MM.1S (cell line): ENCODE measurements at regions not wholly inside any gene's neighbourhood (a gene's known extent, or its start where the extent isn't known, plus 50 kb on each side); places are given as distances from the start of the nearest gene placed in this dataset.

Source experiments
- DNase-seq: peaks from one replicate; pipeline ENCODE4 v3.0.0-alpha.2; 2015
- H2AFZ ChIP-seq: fragments of 300-600 bp; sonication (generic); 2 replicates; pipeline ENCODE4 v1.6.0; 2016; ENCODE audit warnings: antibody characterized with exemption, low read length
- H3F3A ChIP-seq: fragments of 300-600 bp; sonication (generic); 2 replicates; pipeline ENCODE4 v1.6.1; 2016; ENCODE audit warnings: mild to moderate bottlenecking, antibody characterized with exemption, low read length, moderate library complexity, mixed read lengths; ENCODE audit not compliant: insufficient read depth
- H3K27ac ChIP-seq: fragments of 300-600 bp; sonication (generic); 2 replicates; pipeline ENCODE4 v1.5.1; 2016; ENCODE audit warnings: mild to moderate bottlenecking, low read length
- H3K27me3 ChIP-seq: fragments of 300-600 bp; sonication (generic); replicated peaks from 2 replicates; pipeline ENCODE4 v1.6.0; 2016; ENCODE audit warnings: low read length; ENCODE audit not compliant: insufficient read depth
- H3K36me3 ChIP-seq: fragments of 300-600 bp; sonication (generic); replicated peaks from 2 replicates; pipeline ENCODE4 v1.6.1; 2016; ENCODE audit warnings: mild to moderate bottlenecking, low read length, mixed read lengths; ENCODE audit not compliant: insufficient read depth
- H3K4me1 ChIP-seq: fragments of 300-600 bp; sonication (generic); 2 replicates; pipeline ENCODE4 v1.6.1; 2016; ENCODE audit warnings: low read length, mixed read lengths
- H3K4me2 ChIP-seq: fragments of 300-600 bp; sonication (generic); 2 replicates; pipeline ENCODE4 v1.6.0; 2016; ENCODE audit warnings: low read depth, low read length
- H3K4me3 ChIP-seq: fragments of 300-600 bp; sonication (generic); 2 replicates; pipeline ENCODE4 v1.5.1; 2016; ENCODE audit warnings: low read length, mixed read lengths
- H3K79me2 ChIP-seq: fragments of 300-600 bp; sonication (generic); 2 replicates; pipeline ENCODE4 v1.6.1; 2016; ENCODE audit warnings: mixed run types, low read length, mixed read lengths
- H3K9ac ChIP-seq: fragments of 300-600 bp; sonication (generic); 2 replicates; pipeline ENCODE4 v1.6.1; 2016; ENCODE audit warnings: low read length, mixed read lengths
- H3K9me2 ChIP-seq: fragments of 300-600 bp; sonication (generic); replicated peaks from 2 replicates; pipeline ENCODE4 v1.6.1; 2016; ENCODE audit warnings: mild to moderate bottlenecking, low read length, mixed read lengths; ENCODE audit not compliant: insufficient read depth
- H3K9me3 ChIP-seq: fragments of 300-600 bp; sonication (generic); replicated peaks from 2 replicates; pipeline ENCODE4 v1.6.1; 2016; ENCODE audit warnings: mild to moderate bottlenecking, low read length, mixed read lengths; ENCODE audit not compliant: insufficient read depth
- H4K20me1 ChIP-seq: fragments of 300-600 bp; sonication (generic); 2 replicates; pipeline ENCODE4 v1.6.1; 2016; ENCODE audit warnings: mild to moderate bottlenecking, low read length, moderate library complexity, mixed read lengths; ENCODE audit not compliant: insufficient read depth
- CTCF ChIP-seq: fragments of 300-600 bp; sonication (generic); IDR thresholded peaks from 2 replicates; pipeline ENCODE4 v1.5.1; 2016; ENCODE audit warnings: antibody characterized with exemption, low read length, mixed read lengths
- EZH2 ChIP-seq: fragments of 300-600 bp; sonication (generic); optimal IDR thresholded peaks from 2 replicates; pipeline ENCODE3; 2017; ENCODE audit warnings: low read depth, mild to moderate bottlenecking, antibody characterized with exemption, low read length, mixed read lengths
- EZH2phosphoT487 ChIP-seq: fragments of 300-600 bp; sonication (generic); IDR thresholded peaks from 2 replicates; pipeline ENCODE4 v1.6.1; 2018; ENCODE audit warnings: antibody characterized with exemption, low read length

GRCh38 chr7:155208681-155209477, 88.8 kb upstream of the INSIG1 start:
- Histone ChIP-seq H3K9ac (no peak overlapping the region), H3K4me1 (peaks cover 7% of the 10 kb centered on the region), H3K79me2 (no peaks in the 10 kb centered on the region), H4K20me1 (no peaks in the 10 kb centered on the region), H3F3A (0 out of 2 replicates have a peak, but pooled peaks cover 6% of the 10 kb centered on the region), H3K4me3 (no peak overlapping the region), H2AFZ (no peak overlapping the region), H3K4me2 (no peak overlapping the region), H3K9me3 (no peaks in the 10 kb centered on the region), H3K27me3 (no peaks in the 10 kb centered on the region), H3K27ac (no peak overlapping the region), H3K36me3 (no peaks in the 10 kb centered on the region), H3K9me2 (no peaks in the 10 kb centered on the region)
- no peak for TF ChIP-seq CTCF
- no peak for TF ChIP-seq EZH2phosphoT487
- TF ChIP-seq EZH2: no peak
- no peak for DNase-seq

- H3K79me2 ChIP-seq: no peaks in the 10 kb centered on the region
- no peak overlapping the region for H3K9ac ChIP-seq
- H3K36me3 ChIP-seq: no peaks in the 10 kb centered on the region
- no peaks in the 10 kb centered on the region for H3K9me3 ChIP-seq
- H3K27me3 ChIP-seq: no peaks in the 10 kb centered on the region
- H3K4me3 ChIP-seq: no peak overlapping the region
- H3K27ac ChIP-seq: no peak overlapping the region
- H4K20me1 ChIP-seq: no peaks in the 10 kb centered on the region
- DNase-seq: no peak
- H3K4me1 ChIP-seq: peaks cover 7% of the 10 kb centered on the region
- no peaks in the 10 kb centered on the region for H3K9me2 ChIP-seq
- no peak for TF ChIP-seq EZH2
- TF ChIP-seq CTCF: no peak
- TF ChIP-seq EZH2phosphoT487: no peak
- H3K4me2 ChIP-seq: no peak overlapping the region
- H3F3A ChIP-seq: 0 out of 2 replicates have a peak, but pooled peaks cover 6% of the 10 kb centered on the region
- H2AFZ ChIP-seq: no peak overlapping the region
These were observed 88.0 kb upstream of the INSIG1 start for GRCh38 chr7:155209478-155210319.

- Histone ChIP-seq H3K36me3 (no peaks in the 10 kb centered on the region), H3K9me3 (no peaks in the 10 kb centered on the region), H2AFZ (no peak overlapping the region), H3F3A (0 out of 2 replicates have a peak, but pooled peaks cover 2% of the 10 kb centered on the region), H3K27ac (no peak overlapping the region), H4K20me1 (no peaks in the 10 kb centered on the region), H3K4me1 (0 out of 2 replicates have a peak, but pooled peaks cover under 1% of the 10 kb centered on the region), H3K4me3 (no peak overlapping the region), H3K4me2 (no peak overlapping the region), H3K27me3 (0 out of 2 replicates have a peak, but pooled peaks cover 4% of the 10 kb centered on the region), H3K79me2 (no peaks in the 10 kb centered on the region), H3K9me2 (no peaks in the 10 kb centered on the region), H3K9ac (no peak overlapping the region)
- no peak for DNase-seq
- TF ChIP-seq CTCF (no peak), EZH2phosphoT487 (no peak), EZH2 (no peak)
These were observed 87.3 kb upstream of the INSIG1 start for GRCh38 chr7:155210356-155210755.
